CD4-positive, alpha-beta T cell treated with Interleukin-15 for 1 hour (primary cell): ENCODE measurements at regions not wholly inside any gene's neighbourhood (a gene's known extent, or its start where the extent isn't known, plus 50 kb on each side); places are given as distances from the start of the nearest gene placed in this dataset.
A peak's percentile ranks its signal among the peaks of the same experiment; 100 is the strongest.

Source experiments
- DNase-seq: peaks from one replicate; pipeline ENCODE4 v3.0.0-alpha.2; 2020

- no peak for DNase-seq
These were observed 885.8 kb downstream of the SH3BGRL start for GRCh38 chrX:82087699-82088098.

- no peak for DNase-seq
These were observed 890.4 kb downstream of the SH3BGRL start for GRCh38 chrX:82092307-82092706.

GRCh38 chrX:82125103-82125502, 923.2 kb downstream of the SH3BGRL start:
- no peak for DNase-seq

- no peak for DNase-seq
These were observed 925.6 kb downstream of the SH3BGRL start for GRCh38 chrX:82127228-82128123.

GRCh38 chrX:82134378-82134777, 932.5 kb downstream of the SH3BGRL start:
- no peak for DNase-seq

GRCh38 chrX:82141942-82142341, 940.0 kb downstream of the SH3BGRL start:
- peak; percentile 16 for DNase-seq

- DNase-seq, result no peak
These were observed 959.3 kb downstream of the SH3BGRL start for GRCh38 chrX:82161195-82161594.

GRCh38 chrX:82163701-82164100, 961.8 kb downstream of the SH3BGRL start:
- no peak for DNase-seq

- DNase-seq, result no peak
These were observed 995.0 kb downstream of the SH3BGRL start for GRCh38 chrX:82196866-82197265.

- no peak for DNase-seq
These were observed 1007.1 kb downstream of the SH3BGRL start for GRCh38 chrX:82208975-82209374.

GRCh38 chrX:82218361-82218760, 1016.5 kb downstream of the SH3BGRL start:
- no peak for DNase-seq

- no peak for DNase-seq
These were observed 1017.2 kb downstream of the SH3BGRL start for GRCh38 chrX:82219129-82219528.

GRCh38 chrX:82224961-82225360, 1023.1 kb downstream of the SH3BGRL start:
- DNase-seq, result no peak

- no peak for DNase-seq
These were observed 1028.1 kb downstream of the SH3BGRL start for GRCh38 chrX:82230013-82230412.

- DNase-seq, result no peak
These were observed 1030.8 kb downstream of the SH3BGRL start for GRCh38 chrX:82232679-82233078.

- no peak for DNase-seq
These were observed 1035.4 kb downstream of the SH3BGRL start for GRCh38 chrX:82237328-82237727.
